KBM-7 (cell line): ENCODE measurements at regions not wholly inside any gene's neighbourhood (a gene's known extent, or its start where the extent isn't known, plus 50 kb on each side); places are given as distances from the start of the nearest gene placed in this dataset.

ENCODE experiments used
- DNase-seq: peaks from one replicate; pipeline ENCODE4 v3.0.0-alpha.2; 2015
- in situ Hi-C: fragments of 300-500 bp; cut with MboI; formaldehyde crosslinking; loops from 2 replicates; pipeline ENCODE4 v1.14.3; 2020; ENCODE audit warnings: low sequenced_read_pairs, low pct_unique_long_range_greater_than_20kb, mixed read lengths

- DNase-seq, result no peak
- in situ Hi-C loops, result no loop called here
These were observed 806.6 kb downstream of the SQOR start for GRCh38 chr15:46441294-46442062.

GRCh38 chr15:46442184-46442583 lies 807.4 kb downstream of the SQOR start:
- in situ Hi-C loops, result no loop called here

GRCh38 chr15:46442901-46443590 lies 808.2 kb downstream of the SQOR start:
- in situ Hi-C loops, result no loop called here

More at GRCh38 chr15:46442184-46442583, 807.4 kb downstream of the SQOR start:
- DNase-seq, result no peak

GRCh38 chr15:46450112-46450809 lies 815.4 kb downstream of the SQOR start:
- no peak for DNase-seq
- in situ Hi-C loops, result no loop called here

More at GRCh38 chr15:46442901-46443590, 808.2 kb downstream of the SQOR start:
- no peak for DNase-seq

GRCh38 chr15:46450810-46451182 lies 816.0 kb downstream of the SQOR start:
- in situ Hi-C loops, result no loop called here
- DNase-seq, result no peak

- in situ Hi-C loops, result no loop called here
- no peak for DNase-seq
These were observed 817.5 kb downstream of the SQOR start for GRCh38 chr15:46452297-46452820.

- DNase-seq, result no peak
- in situ Hi-C loops, result no loop called here
These were observed 821.6 kb downstream of the SQOR start for GRCh38 chr15:46456456-46456855.

- no peak for DNase-seq
- in situ Hi-C loops, result no loop called here
These were observed 825.7 kb downstream of the SQOR start for GRCh38 chr15:46460431-46461094.

- in situ Hi-C loops, result no loop called here
- DNase-seq, result no peak
These were observed 826.6 kb downstream of the SQOR start for GRCh38 chr15:46461416-46461815.

GRCh38 chr15:46467041-46467440 lies 832.2 kb downstream of the SQOR start:
- in situ Hi-C loops, result no loop called here
- no peak for DNase-seq

- in situ Hi-C loops, result no loop called here
- DNase-seq, result no peak
These were observed 836.3 kb downstream of the SQOR start for GRCh38 chr15:46471096-46471495.

GRCh38 chr15:46489276-46489675 lies 854.4 kb downstream of the SQOR start:
- in situ Hi-C loops, result no loop called here

GRCh38 chr15:46496491-46497115 lies 861.8 kb downstream of the SQOR start:
- in situ Hi-C loops, result no loop called here
- DNase-seq, result no peak

More at GRCh38 chr15:46489276-46489675, 854.4 kb downstream of the SQOR start:
- DNase-seq, result no peak

- no peak for DNase-seq
- in situ Hi-C loops, result no loop called here
These were observed 867.8 kb downstream of the SQOR start for GRCh38 chr15:46502667-46503066.

- in situ Hi-C loops, result no loop called here
- DNase-seq, result no peak
These were observed 883.6 kb downstream of the SQOR start for GRCh38 chr15:46518381-46518780.

GRCh38 chr15:46523701-46524100 lies 888.9 kb downstream of the SQOR start:
- in situ Hi-C loops, result no loop called here
- no peak for DNase-seq

- no peak for DNase-seq
- in situ Hi-C loops, result no loop called here
These were observed 891.3 kb downstream of the SQOR start for GRCh38 chr15:46525984-46526725.

GRCh38 chr15:46526726-46527110 lies 891.9 kb downstream of the SQOR start:
- in situ Hi-C loops, result no loop called here
- DNase-seq, result no peak
